GM12878 (cell line): ENCODE measurements at regions not wholly inside any gene's neighbourhood (a gene's known extent, or its start where the extent isn't known, plus 50 kb on each side); places are given as distances from the start of the nearest gene placed in this dataset.
"Not testable (repeated sequence)": the region's sequence is repeated elsewhere in the genome, so short reads cannot be mapped to it uniquely, and the experiment has no call there.

Experiments used
- CHD1 ChIP-seq: IDR thresholded peaks from 2 replicates; pipeline ENCODE4 v1.6.1; 2012; ENCODE audit warnings: low read depth, low read length, improper control_type of control experiment
- EGR1 ChIP-seq, 2 experiments: IDR thresholded peaks; 1 replicate in 1 of 2; 2 replicates in 1 of 2; pipeline ENCODE4 v1.6.1; 2011 to 2012; ENCODE audit warnings: low read depth in 2 of 2, low read length in 2 of 2, borderline replicate concordance in 1 of 2, mild to moderate bottlenecking in 1 of 2, moderate library complexity in 1 of 2
- ETV6 ChIP-seq, 2 experiments: fragments of 450-650 bp in 1 of 2; IDR thresholded peaks in 1 of 2; conservative IDR thresholded peaks in 1 of 2; 2 replicates each; pipeline ENCODE4 v1.6.1; 2014; ENCODE audit warnings: antibody characterized with exemption in 1 of 2, borderline replicate concordance in 1 of 2, low read depth in 1 of 2, mild to moderate bottlenecking in 1 of 2, moderate library complexity in 1 of 2
- HDAC6 ChIP-seq: fragments of 200-600 bp; sonication (generic); IDR thresholded peaks from one replicate; pipeline ENCODE4 v1.8.0; 2017; ENCODE audit warnings: antibody characterized with exemption; ENCODE audit not compliant: unreplicated experiment
- NRF1 ChIP-seq: conservative IDR thresholded peaks from 2 replicates; pipeline ENCODE4 v1.6.1; 2011; ENCODE audit warnings: mild to moderate bottlenecking, low read depth, low read length, improper control_type of control experiment
- POLR2A ChIP-seq: IDR thresholded peaks from 2 replicates; pipeline ENCODE4 v1.6.1; 2011; ENCODE audit warnings: low read depth, mild to moderate bottlenecking, low read length
- RAD21 ChIP-seq: IDR thresholded peaks from 2 replicates; pipeline ENCODE4 v1.6.1; 2011; ENCODE audit warnings: mild to moderate bottlenecking, low read depth, low read length, moderate library complexity; ENCODE audit not compliant: insufficient read depth
- TAF1 ChIP-seq: IDR thresholded peaks from 2 replicates; pipeline ENCODE4 v1.6.1; 2011; ENCODE audit warnings: mild to moderate bottlenecking, low read depth, low read length, borderline replicate concordance
- USF1 ChIP-seq: IDR thresholded peaks from 2 replicates; pipeline ENCODE4 v1.6.1; 2011; ENCODE audit warnings: borderline replicate concordance, low read depth, mild to moderate bottlenecking, moderate library complexity, mixed read lengths, low read length; ENCODE audit not compliant: insufficient read depth; ENCODE audit errors: extremely low read length
- TF ChIP-seq, protein P1 (sequence below), 3 experiments: IDR thresholded peaks in 2 of 3; conservative IDR thresholded peaks in 1 of 3; 2 replicates each; pipeline ENCODE4 v1.5.1; 2011; ENCODE audit warnings: low read depth in 3 of 3, low read length in 3 of 3, mild to moderate bottlenecking in 3 of 3, control low read depth in 2 of 3, moderate library complexity in 2 of 3, inconsistent platforms in 1 of 3, mixed read lengths in 1 of 3; ENCODE audit not compliant: control insufficient read depth in 2 of 3, insufficient read depth in 1 of 3; ENCODE audit errors: extremely low read depth in 1 of 3
- TF ChIP-seq, protein P2 (sequence below): fragments of 450-650 bp; formaldehyde crosslinking; IDR thresholded peaks from 2 replicates; pipeline ENCODE4 v1.5.0; 2022; ENCODE audit warnings: mild to moderate bottlenecking, missing genetic modification characterization

GRCh38 chr7:69499-70123 lies 122.8 kb upstream of the FAM20C start:
- TF ChIP-seq CHD1; HDAC6; POLR2A; USF1; TAF1; NRF1; RAD21; EGR1 (IDR thresholded peaks at IDR 0.05; ENCODE audit: borderline replicate concordance in 1 of 2, low read depth in 2 of 2, low read length in 2 of 2); ETV6 (conservative IDR thresholded peaks at IDR 0.05 in 1 of 2, IDR thresholded peaks at IDR 0.05 in 1 of 2; ENCODE audit: borderline replicate concordance in 1 of 2, low read depth in 1 of 2): not testable (repeated sequence)
- TF ChIP-seq, protein P1, sequence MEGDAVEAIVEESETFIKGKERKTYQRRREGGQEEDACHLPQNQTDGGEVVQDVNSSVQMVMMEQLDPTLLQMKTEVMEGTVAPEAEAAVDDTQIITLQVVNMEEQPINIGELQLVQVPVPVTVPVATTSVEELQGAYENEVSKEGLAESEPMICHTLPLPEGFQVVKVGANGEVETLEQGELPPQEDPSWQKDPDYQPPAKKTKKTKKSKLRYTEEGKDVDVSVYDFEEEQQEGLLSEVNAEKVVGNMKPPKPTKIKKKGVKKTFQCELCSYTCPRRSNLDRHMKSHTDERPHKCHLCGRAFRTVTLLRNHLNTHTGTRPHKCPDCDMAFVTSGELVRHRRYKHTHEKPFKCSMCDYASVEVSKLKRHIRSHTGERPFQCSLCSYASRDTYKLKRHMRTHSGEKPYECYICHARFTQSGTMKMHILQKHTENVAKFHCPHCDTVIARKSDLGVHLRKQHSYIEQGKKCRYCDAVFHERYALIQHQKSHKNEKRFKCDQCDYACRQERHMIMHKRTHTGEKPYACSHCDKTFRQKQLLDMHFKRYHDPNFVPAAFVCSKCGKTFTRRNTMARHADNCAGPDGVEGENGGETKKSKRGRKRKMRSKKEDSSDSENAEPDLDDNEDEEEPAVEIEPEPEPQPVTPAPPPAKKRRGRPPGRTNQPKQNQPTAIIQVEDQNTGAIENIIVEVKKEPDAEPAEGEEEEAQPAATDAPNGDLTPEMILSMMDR (IDR thresholded peaks at IDR 0.05 in 2 of 3, conservative IDR thresholded peaks at IDR 0.05 in 1 of 3; ENCODE audit: control insufficient read depth in 2 of 3, extremely low read depth in 1 of 3, insufficient read depth in 1 of 3, low read depth in 3 of 3, low read length in 3 of 3), result not testable (repeated sequence)
- TF ChIP-seq, protein P2, sequence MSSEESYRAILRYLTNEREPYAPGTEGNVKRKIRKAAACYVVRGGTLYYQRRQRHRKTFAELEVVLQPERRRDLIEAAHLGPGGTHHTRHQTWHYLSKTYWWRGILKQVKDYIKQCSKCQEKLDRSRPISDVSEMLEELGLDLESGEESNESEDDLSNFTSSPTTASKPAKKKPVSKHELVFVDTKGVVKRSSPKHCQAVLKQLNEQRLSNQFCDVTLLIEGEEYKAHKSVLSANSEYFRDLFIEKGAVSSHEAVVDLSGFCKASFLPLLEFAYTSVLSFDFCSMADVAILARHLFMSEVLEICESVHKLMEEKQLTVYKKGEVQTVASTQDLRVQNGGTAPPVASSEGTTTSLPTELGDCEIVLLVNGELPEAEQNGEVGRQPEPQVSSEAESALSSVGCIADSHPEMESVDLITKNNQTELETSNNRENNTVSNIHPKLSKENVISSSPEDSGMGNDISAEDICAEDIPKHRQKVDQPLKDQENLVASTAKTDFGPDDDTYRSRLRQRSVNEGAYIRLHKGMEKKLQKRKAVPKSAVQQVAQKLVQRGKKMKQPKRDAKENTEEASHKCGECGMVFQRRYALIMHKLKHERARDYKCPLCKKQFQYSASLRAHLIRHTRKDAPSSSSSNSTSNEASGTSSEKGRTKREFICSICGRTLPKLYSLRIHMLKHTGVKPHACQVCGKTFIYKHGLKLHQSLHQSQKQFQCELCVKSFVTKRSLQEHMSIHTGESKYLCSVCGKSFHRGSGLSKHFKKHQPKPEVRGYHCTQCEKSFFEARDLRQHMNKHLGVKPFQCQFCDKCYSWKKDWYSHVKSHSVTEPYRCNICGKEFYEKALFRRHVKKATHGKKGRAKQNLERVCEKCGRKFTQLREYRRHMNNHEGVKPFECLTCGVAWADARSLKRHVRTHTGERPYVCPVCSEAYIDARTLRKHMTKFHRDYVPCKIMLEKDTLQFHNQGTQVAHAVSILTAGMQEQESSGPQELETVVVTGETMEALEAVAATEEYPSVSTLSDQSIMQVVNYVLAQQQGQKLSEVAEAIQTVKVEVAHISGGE (CRISPR knock-in tag), result not testable (repeated sequence)
